BJ (cell line): ENCODE measurements at regions not wholly inside any gene's neighbourhood (a gene's known extent, or its start where the extent isn't known, plus 50 kb on each side); places are given as distances from the start of the nearest gene placed in this dataset.

Experiments
- CTCF ChIA-PET: fragments of 350-600 bp; formaldehyde crosslinking; extraction: SDS; loops from one replicate; lab custom pipeline; 2021; ENCODE audit warnings: antibody characterized with exemption, inconsistent platforms; lab: Yijun Ruan, JAX
- POLR2A ChIA-PET: fragments of 300-600 bp; sonication (Branson Sonifier 250); formaldehyde crosslinking; extraction: SDS; loops from one replicate; lab custom pipeline; 2021; ENCODE audit warnings: antibody characterized with exemption; lab: Charles Lee
- DNase-seq: peaks from one replicate; pipeline ENCODE4 v3.0.0-alpha.2; 2011; ENCODE audit warnings: low read depth
- H3K27me3 ChIP-seq: 2 replicates; pipeline ENCODE4 v1.6.0; 2011; ENCODE audit warnings: low read length; ENCODE audit not compliant: control insufficient read depth, insufficient read depth
- H3K36me3 ChIP-seq: 2 replicates; pipeline ENCODE4 v1.5.1; 2011; ENCODE audit warnings: low read length; ENCODE audit not compliant: control insufficient read depth, insufficient read depth
- H3K4me3 ChIP-seq: 2 replicates; pipeline ENCODE4 v1.5.1; 2011; ENCODE audit warnings: low read depth, mild to moderate bottlenecking, control low read depth, low read length
- CTCF ChIP-seq: IDR thresholded peaks from 2 replicates; pipeline ENCODE4 v1.5.1; 2011; ENCODE audit warnings: low read depth, mild to moderate bottlenecking, control low read depth, inconsistent platforms, low read length, moderate library complexity; ENCODE audit not compliant: insufficient read depth

GRCh38 chr5:86374611-86375010, 243.1 kb upstream of the COX7C start:
- CTCF ChIA-PET: no interaction called here
- POLR2A ChIA-PET: no interaction called here
- H3K36me3 ChIP-seq: no peaks in the 10 kb centered on the region
- no peak overlapping the region for H3K4me3 ChIP-seq
- DNase-seq: no peak
- H3K27me3 ChIP-seq: no peaks in the 10 kb centered on the region
- no peak for TF ChIP-seq CTCF

GRCh38 chr5:86376214-86376613, 241.5 kb upstream of the COX7C start:
- H3K36me3 ChIP-seq: no peaks in the 10 kb centered on the region
- no peak for TF ChIP-seq CTCF
- POLR2A ChIA-PET: no interaction called here
- DNase-seq: no peak
- H3K27me3 ChIP-seq: no peaks in the 10 kb centered on the region
- CTCF ChIA-PET: no interaction called here
- H3K4me3 ChIP-seq: no peak overlapping the region

- no peak for TF ChIP-seq CTCF
- ChIA-PET CTCF (no interaction called here), POLR2A (no interaction called here)
- Histone ChIP-seq H3K27me3 (no peaks in the 10 kb centered on the region), H3K4me3 (no peak overlapping the region), H3K36me3 (no peaks in the 10 kb centered on the region)
- DNase-seq: no peak
These were observed 214.6 kb upstream of the COX7C start for GRCh38 chr5:86403190-86403589.

GRCh38 chr5:86404256-86404655, 213.5 kb upstream of the COX7C start:
- DNase-seq: no peak
- POLR2A ChIA-PET: no interaction called here

GRCh38 chr5:86407711-86408110, 210.0 kb upstream of the COX7C start:
- Histone ChIP-seq H3K27me3 (no peaks in the 10 kb centered on the region), H3K36me3 (no peaks in the 10 kb centered on the region), H3K4me3 (no peak overlapping the region)
- POLR2A ChIA-PET: no interaction called here
- DNase-seq: no peak
- TF ChIP-seq CTCF: no peak
- CTCF ChIA-PET: no interaction called here

More at GRCh38 chr5:86404256-86404655, 213.5 kb upstream of the COX7C start:
- CTCF ChIA-PET: no interaction called here
- Histone ChIP-seq H3K4me3 (no peak overlapping the region), H3K27me3 (no peaks in the 10 kb centered on the region), H3K36me3 (no peaks in the 10 kb centered on the region)
- no peak for TF ChIP-seq CTCF
